Tibial nerve (tissue), 4 donors: ENCODE measurements at regions not wholly inside any gene's neighbourhood (a gene's known extent, or its start where the extent isn't known, plus 50 kb on each side); places are given as distances from the start of the nearest gene placed in this dataset.
"Not testable (repeated sequence)": the region's sequence is repeated elsewhere in the genome, so short reads cannot be mapped to it uniquely, and the experiment has no call there.

Experiments
- DNase-seq, 2 donors: peaks; one replicate each; pipeline ENCODE4 v3.0.0-alpha.2; 2019; ENCODE audit warnings: low spot score in 2 of 2
- H3K27ac ChIP-seq, 4 donors: fragments of 200-600 bp; sonication (generic) in 3 of 4; one replicate each; pipeline ENCODE4 v1.5.1; 2017 to 2019; ENCODE audit warnings: mild to moderate bottlenecking in 1 of 4
- H3K27me3 ChIP-seq, 2 donors: fragments of 200-600 bp; sonication (generic) in 1 of 2; one replicate each; pipeline versions ENCODE4 v1.5.1 to v1.6.0; 2017 to 2019
- H3K36me3 ChIP-seq, 3 donors: fragments of 200-600 bp; sonication (generic); one replicate each; pipeline ENCODE4 v1.5.1; 2018 to 2019
- H3K4me1 ChIP-seq, 4 donors: fragments of 200-600 bp; sonication (generic) in 3 of 4; one replicate each; pipeline ENCODE4 v1.5.1; 2017 to 2019
- H3K4me3 ChIP-seq, 4 donors: fragments of 200-600 bp; sonication (generic) in 3 of 4; one replicate each; pipeline ENCODE4 v1.5.1; 2017 to 2019; ENCODE audit warnings: mild to moderate bottlenecking in 1 of 4, moderate library complexity in 1 of 4
- H3K9me3 ChIP-seq, 4 donors: fragments of 200-600 bp; sonication (generic) in 3 of 4; one replicate each; pipeline ENCODE4 v1.5.1; 2017 to 2019
- EP300 ChIP-seq, 2 donors: sonication (generic); formaldehyde crosslinking; IDR thresholded peaks; one replicate each; pipeline ENCODE4 v1.6.1; 2017; ENCODE audit warnings: antibody characterized with exemption in 2 of 2, mild to moderate bottlenecking in 1 of 2
- POLR2A ChIP-seq, 2 donors: fragments of 450-650 bp; IDR thresholded peaks; one replicate each; pipeline ENCODE4 v1.6.1; 2017; ENCODE audit warnings: antibody characterized with exemption in 2 of 2, mild to moderate bottlenecking in 2 of 2, moderate library complexity in 2 of 2
- WGBS, 2 donors: methylation state at CpG; one replicate each; pipeline ENCODE4 v1.1.5; 2018; 5-methylcytosine and 5-hydroxymethylcytosine counted together
- TF ChIP-seq, protein P1 (sequence below), 5 experiments: fragments of 200-600 bp in 3 of 5; fragments of 450-650 bp in 2 of 5; sonication (generic) in 3 of 5; IDR thresholded peaks; one replicate each; pipeline ENCODE4 v1.5.1; 2016 to 2019; ENCODE audit warnings: antibody characterized with exemption in 5 of 5, mild to moderate bottlenecking in 3 of 5, moderate library complexity in 2 of 5

DNA sequence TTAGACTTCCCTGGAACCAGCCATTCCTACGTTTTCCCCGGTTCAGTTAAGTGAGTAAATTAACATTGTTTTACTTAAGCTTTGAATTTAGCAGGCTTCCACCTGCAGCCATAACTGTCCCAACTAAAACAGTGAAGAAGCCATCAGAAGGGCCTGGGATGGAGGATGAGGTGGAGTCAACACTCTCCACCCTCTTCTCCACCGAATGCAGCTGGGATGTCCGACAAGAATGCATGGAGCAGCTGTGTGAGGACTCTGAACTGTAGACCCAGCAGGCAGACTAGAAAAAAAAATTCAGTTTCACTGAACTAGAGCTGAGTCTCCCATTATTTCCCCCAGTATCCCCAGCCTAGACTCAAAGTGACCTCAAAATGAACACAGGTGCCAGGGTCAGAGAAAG is 114.8 kb downstream of the C16orf95 start:
- no peak for TF ChIP-seq EP300 (IDR thresholded peaks at IDR 0.05)
- TF ChIP-seq, protein P1, sequence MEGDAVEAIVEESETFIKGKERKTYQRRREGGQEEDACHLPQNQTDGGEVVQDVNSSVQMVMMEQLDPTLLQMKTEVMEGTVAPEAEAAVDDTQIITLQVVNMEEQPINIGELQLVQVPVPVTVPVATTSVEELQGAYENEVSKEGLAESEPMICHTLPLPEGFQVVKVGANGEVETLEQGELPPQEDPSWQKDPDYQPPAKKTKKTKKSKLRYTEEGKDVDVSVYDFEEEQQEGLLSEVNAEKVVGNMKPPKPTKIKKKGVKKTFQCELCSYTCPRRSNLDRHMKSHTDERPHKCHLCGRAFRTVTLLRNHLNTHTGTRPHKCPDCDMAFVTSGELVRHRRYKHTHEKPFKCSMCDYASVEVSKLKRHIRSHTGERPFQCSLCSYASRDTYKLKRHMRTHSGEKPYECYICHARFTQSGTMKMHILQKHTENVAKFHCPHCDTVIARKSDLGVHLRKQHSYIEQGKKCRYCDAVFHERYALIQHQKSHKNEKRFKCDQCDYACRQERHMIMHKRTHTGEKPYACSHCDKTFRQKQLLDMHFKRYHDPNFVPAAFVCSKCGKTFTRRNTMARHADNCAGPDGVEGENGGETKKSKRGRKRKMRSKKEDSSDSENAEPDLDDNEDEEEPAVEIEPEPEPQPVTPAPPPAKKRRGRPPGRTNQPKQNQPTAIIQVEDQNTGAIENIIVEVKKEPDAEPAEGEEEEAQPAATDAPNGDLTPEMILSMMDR (IDR thresholded peaks at IDR 0.05): no peak
- no peak for TF ChIP-seq POLR2A (IDR thresholded peaks at IDR 0.05)
- H3K27ac ChIP-seq: peak overlapping the region in 3 of 4 donors; percentile 8 to 72 (median 62)

DNA sequence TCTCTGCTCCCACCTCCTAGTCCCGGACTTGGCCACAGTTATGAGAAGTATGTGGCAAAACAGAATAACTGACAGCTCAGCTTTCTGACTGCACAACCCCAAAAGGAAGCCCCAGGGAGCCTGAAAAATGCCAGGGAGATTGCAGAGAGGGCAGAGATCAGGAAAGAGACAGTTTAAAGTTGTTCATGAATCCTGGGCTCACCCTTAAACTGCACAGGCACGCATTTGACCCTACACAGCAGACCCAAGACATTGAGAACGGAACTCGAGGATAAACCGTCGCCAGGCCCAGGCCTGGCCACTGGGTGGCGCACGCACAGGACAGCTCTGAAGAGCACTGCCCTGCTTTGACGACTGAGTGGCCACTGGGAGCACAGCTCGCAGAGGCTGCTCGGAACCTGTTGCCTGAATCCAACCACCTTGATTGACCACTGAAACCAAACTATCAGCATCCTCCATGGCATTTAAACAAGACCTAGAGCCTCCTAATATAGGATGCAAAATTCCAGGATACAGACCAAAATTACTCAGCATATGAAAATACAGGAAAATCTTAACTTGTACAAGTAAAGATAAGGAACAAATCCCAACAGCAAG is 114.0 kb downstream of the C16orf95 start:
- Histone ChIP-seq H3K9me3 (no peaks in the 10 kb centered on the region), H3K4me1 (peaks cover 0 to 68% (median 6%) of the 10 kb centered on the region in 4 donors), H3K27ac (peak overlapping the region in 2 of 4 donors; percentile 69 to 78), H3K36me3 (no peaks in the 10 kb centered on the region), H3K4me3 (no peak overlapping the region), H3K27me3 (no peaks in the 10 kb centered on the region)
- WGBS, 2 donors: 2 to 14% methylated on average over 7 to 11 of the region's 11 CpGs
- TF ChIP-seq POLR2A (IDR thresholded peaks at IDR 0.05) (no peak), EP300 (IDR thresholded peaks at IDR 0.05) (no peak)
- TF ChIP-seq, protein P1 (IDR thresholded peaks at IDR 0.05): peak; percentile 64 to 84 (median 80)
- peak; percentile 57 to 59 for DNase-seq

More for the DNA sequence above, 114.8 kb downstream of the C16orf95 start:
- no peak for DNase-seq
- Histone ChIP-seq H3K9me3 (no peaks in the 10 kb centered on the region), H3K4me3 (no peak overlapping the region), H3K4me1 (peaks cover 0 to 59% (median 3%) of the 10 kb centered on the region in 4 donors), H3K36me3 (no peaks in the 10 kb centered on the region), H3K27me3 (no peaks in the 10 kb centered on the region)
- WGBS, 2 donors: 57 to 71% methylated on average over 4 of the region's 4 CpGs

DNA sequence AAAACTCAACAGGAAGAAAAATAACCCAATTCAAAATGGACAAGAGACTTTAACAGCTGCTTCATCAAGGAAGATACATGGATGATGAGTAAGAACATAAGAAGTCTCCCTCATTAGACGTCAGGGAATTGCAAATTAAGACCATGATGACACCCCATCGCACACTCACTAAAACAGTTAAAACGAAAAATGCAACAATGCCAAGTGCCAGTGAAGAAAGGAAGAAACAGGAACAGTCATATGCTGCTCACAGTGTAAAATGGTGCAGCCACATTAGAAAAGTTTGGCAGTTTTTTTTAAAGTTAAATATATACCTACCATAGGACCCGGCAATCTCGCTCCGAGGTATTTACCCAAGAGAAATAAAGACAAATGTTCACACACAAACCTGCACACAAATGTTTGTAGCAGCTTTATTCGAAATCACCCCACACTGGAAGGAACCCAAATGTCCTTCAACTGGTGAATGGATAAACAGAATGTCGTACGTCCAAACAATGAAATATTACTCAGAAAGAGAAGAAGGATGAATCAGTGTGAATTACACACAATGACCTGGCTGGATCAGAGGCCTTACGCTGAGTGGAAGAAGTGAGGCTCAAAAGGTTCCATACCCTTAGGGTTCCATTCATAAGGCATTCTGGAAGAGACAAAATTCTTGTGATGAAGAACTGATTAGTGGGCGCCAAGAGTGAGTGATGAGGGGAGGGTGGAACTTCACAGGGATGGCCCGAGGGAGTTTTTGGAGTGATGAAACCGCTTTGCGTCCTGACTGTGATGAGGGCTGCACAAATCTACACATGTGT is 110.3 kb downstream of the C16orf95 start:
- Histone ChIP-seq H3K9me3 (no peaks in the 10 kb centered on the region), H3K27me3 (no peaks in the 10 kb centered on the region), H3K27ac (peak overlapping the region in 2 of 4 donors; percentile 49 to 58), H3K36me3 (no peaks in the 10 kb centered on the region), H3K4me1 (peaks cover 0 to 57% (median 11%) of the 10 kb centered on the region in 4 donors), H3K4me3 (no peak overlapping the region)
- no peak for TF ChIP-seq POLR2A (IDR thresholded peaks at IDR 0.05)
- TF ChIP-seq, protein P1 (IDR thresholded peaks at IDR 0.05): no peak
- no peak for TF ChIP-seq EP300 (IDR thresholded peaks at IDR 0.05)
- 57 to 62% methylated on average over 14 of the region's 14 CpGs for WGBS, 2 donors
- DNase-seq: no peak

DNA sequence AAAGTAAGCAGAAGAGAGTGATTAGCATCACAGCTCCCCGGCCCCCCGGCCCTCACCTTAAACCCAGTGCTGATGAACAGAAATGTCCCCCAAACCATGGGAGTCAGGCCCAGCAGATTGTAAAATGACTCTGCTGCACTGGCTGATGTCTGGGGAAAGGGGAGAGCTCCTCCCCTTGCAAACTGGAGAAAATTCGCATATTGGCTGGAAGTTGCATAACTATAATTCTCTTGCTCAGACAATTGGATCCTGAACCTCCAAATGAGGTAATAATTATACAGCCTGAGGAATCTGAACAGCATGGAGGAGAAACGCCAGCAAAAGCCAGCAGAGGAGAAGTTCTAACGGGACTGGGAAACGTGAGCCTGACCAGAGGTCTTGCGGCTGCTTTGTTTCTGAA is 109.7 kb downstream of the C16orf95 start:
- H3K36me3 ChIP-seq: no peaks in the 10 kb centered on the region
- H3K4me1 ChIP-seq: peaks cover 0 to 51% (median 11%) of the 10 kb centered on the region in 4 donors
- DNase-seq: peak in 1 of 2 donors; percentile 44
- TF ChIP-seq POLR2A (IDR thresholded peaks at IDR 0.05) (no peak), EP300 (IDR thresholded peaks at IDR 0.05) (peak in 1 of 2 donors; percentile 34)
- WGBS, 2 donors: 31 to 58% methylated on average over 7 of the region's 7 CpGs
- H3K27me3 ChIP-seq: no peaks in the 10 kb centered on the region
- peak overlapping the region in 2 of 4 donors; percentile 49 to 58 for H3K27ac ChIP-seq
- no peak overlapping the region for H3K4me3 ChIP-seq
- H3K9me3 ChIP-seq: no peaks in the 10 kb centered on the region

DNA sequence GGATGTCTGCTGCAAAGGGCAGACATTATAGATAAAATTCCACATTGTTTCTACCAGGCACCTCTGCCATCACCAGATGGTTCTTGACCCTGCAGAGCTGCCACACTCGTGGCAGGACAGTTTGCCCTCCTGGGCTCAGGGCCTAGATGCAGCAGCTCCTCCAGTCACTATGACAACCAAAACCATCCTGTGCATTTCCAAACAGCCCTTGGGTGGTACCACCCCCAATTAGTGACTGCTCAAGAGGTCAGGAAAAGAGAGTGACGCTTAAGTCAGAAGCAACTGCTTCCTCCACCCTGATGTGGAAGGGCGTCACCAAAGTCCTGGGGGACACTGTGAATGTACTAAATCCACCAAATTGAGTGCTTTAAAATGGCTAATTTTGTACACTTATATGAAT is 109.2 kb downstream of the C16orf95 start:
- no peaks in the 10 kb centered on the region for H3K9me3 ChIP-seq
- H3K4me1 ChIP-seq: peaks cover 0 to 48% (median 11%) of the 10 kb centered on the region in 4 donors
- TF ChIP-seq, protein P1 (IDR thresholded peaks at IDR 0.05): no peak
- TF ChIP-seq POLR2A (IDR thresholded peaks at IDR 0.05) (no peak), EP300 (IDR thresholded peaks at IDR 0.05) (no peak)
- H3K27ac ChIP-seq: peak overlapping the region in 2 of 4 donors; percentile 49 to 58
- no peaks in the 10 kb centered on the region for H3K27me3 ChIP-seq
- DNase-seq: no peak
- H3K4me3 ChIP-seq: no peak overlapping the region
- WGBS, 2 donors: 57 to 68% methylated on average over 3 of the region's 3 CpGs
- no peaks in the 10 kb centered on the region for H3K36me3 ChIP-seq

DNA sequence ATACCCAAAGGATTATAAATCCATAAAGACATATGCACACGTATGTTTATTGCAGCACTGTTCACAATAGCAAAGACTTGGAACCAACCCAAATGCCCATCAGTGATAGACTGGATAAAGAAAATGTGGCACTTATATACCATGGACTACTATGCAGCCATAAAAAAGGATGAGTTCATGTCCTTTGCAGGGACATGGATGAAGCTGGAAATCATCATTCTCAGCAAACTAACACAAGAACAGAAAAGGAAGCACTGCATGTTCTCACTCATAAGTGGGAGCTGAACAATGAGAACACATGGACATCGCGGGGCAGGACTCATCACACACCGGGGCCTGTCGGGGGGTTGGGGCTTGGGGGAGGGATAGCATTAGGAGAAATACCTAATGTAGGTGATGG is 108.2 kb downstream of the C16orf95 start:
- not testable (repeated sequence) for H3K9me3 ChIP-seq, DNase-seq, H3K27me3 ChIP-seq, H3K4me3 ChIP-seq, H3K27ac ChIP-seq, H3K36me3 ChIP-seq
- H3K4me1 ChIP-seq: peaks cover 0 to 38% (median 8%) of the 10 kb centered on the region in 4 donors
- 96 to 100% methylated on average over 5 of the region's 5 CpGs for WGBS, 2 donors
